Right atrium auricular region (tissue), 2 donors: ENCODE measurements at regions not wholly inside any gene's neighbourhood (a gene's known extent, or its start where the extent isn't known, plus 50 kb on each side); places are given as distances from the start of the nearest gene placed in this dataset.

Source experiments
- DNase-seq: peaks from one replicate; pipeline ENCODE4 v3.0.0-alpha.2; 2019; ENCODE audit warnings: low spot score
- H3K27ac ChIP-seq, 2 donors: fragments of 200-600 bp; sonication (generic); 1 replicate in 1 of 2; 2 replicates in 1 of 2; pipeline ENCODE4 v1.5.1; 2016 to 2019
- H3K27me3 ChIP-seq, 2 donors: fragments of 200-600 bp; sonication (generic); one replicate each; pipeline versions ENCODE4 v1.5.1 to v1.6.0; 2017 to 2019
- H3K36me3 ChIP-seq: fragments of 200-600 bp; sonication (generic); one replicate; pipeline ENCODE4 v1.5.1; 2016
- H3K4me1 ChIP-seq, 2 donors: fragments of 200-600 bp; sonication (generic); one replicate each; pipeline versions ENCODE4 v1.5.1 to v1.6.0; 2017 to 2019
- H3K4me3 ChIP-seq, 2 donors: fragments of 200-600 bp; sonication (generic); 1 replicate in 1 of 2; 2 replicates in 1 of 2; pipeline ENCODE4 v1.5.1; 2017 to 2019; ENCODE audit warnings: mild to moderate bottlenecking in 1 of 2, moderate library complexity in 1 of 2
- H3K9me3 ChIP-seq, 2 donors: fragments of 200-600 bp; sonication (generic); one replicate each; pipeline ENCODE4 v1.5.1; 2019
- CTCF ChIP-seq, 2 donors: fragments of 200-600 bp; sonication (generic); IDR thresholded peaks; one replicate each; pipeline ENCODE4 v1.5.1; 2019; ENCODE audit warnings: antibody characterized with exemption in 2 of 2

GRCh38 chr4:74661427-74662201 lies 132.7 kb downstream of the BTC start:
- no peak overlapping the region for H3K27ac ChIP-seq
- no peaks in the 10 kb centered on the region for H3K4me1 ChIP-seq
- TF ChIP-seq CTCF (IDR thresholded peaks at IDR 0.05) = no peak
- no peak for DNase-seq
- H3K27me3 ChIP-seq = no peaks in the 10 kb centered on the region
- no peak overlapping the region for H3K4me3 ChIP-seq
- no peaks in the 10 kb centered on the region for H3K36me3 ChIP-seq
- H3K9me3 ChIP-seq = no peaks in the 10 kb centered on the region

DNA sequence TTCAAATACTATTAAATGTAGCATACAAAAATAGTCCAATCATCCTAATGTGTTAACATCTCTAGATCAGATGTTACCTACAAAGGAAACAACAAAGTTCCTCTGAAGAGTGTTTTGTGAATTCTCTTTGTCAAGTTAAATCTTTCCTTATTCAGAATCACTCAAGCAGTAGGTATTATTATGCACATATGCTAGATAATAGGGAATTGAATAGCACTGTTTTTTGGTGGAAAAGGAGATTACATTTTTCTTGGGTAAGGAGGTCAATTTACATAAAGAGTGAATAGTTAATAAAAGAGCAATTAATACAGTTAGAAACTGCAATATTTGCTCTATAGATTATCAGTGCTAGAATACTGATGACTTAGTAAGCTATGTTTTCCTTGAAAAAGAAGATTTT lies 130.7 kb downstream of the BTC start:
- TF ChIP-seq CTCF (IDR thresholded peaks at IDR 0.05) = no peak
- no peak overlapping the region for H3K4me3 ChIP-seq
- DNase-seq = no peak

DNA sequence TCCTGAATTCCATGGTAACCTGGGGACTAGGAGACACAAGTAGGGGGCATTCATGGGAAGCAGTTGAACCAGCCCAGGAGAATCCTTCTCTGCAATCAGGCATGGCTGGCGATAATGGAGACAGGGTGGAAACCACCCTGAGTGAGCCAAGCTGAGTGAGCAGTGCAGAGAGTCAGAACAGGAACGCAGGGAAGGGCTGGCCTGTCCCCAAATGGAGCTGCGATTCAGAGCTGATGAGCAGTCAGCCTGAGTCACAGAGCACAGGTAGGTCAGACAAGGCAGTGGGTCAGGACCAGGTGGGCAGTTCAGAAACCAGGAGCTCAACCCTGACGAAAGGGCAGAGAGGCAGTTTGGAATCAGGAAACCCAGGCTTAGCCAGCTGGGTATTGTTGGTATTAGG lies 129.0 kb downstream of the BTC start:
- Histone ChIP-seq H3K4me1 (no peaks in the 10 kb centered on the region), H3K27me3 (no peaks in the 10 kb centered on the region), H3K4me3 (no peak overlapping the region), H3K36me3 (no peaks in the 10 kb centered on the region), H3K27ac (no peak overlapping the region), H3K9me3 (no peaks in the 10 kb centered on the region)
- TF ChIP-seq CTCF (IDR thresholded peaks at IDR 0.05) = no peak
- DNase-seq = no peak

More for the DNA sequence above, 130.7 kb downstream of the BTC start:
- Histone ChIP-seq H3K27me3 (no peaks in the 10 kb centered on the region), H3K27ac (no peak overlapping the region), H3K4me1 (no peaks in the 10 kb centered on the region), H3K36me3 (no peaks in the 10 kb centered on the region), H3K9me3 (no peaks in the 10 kb centered on the region)

DNA sequence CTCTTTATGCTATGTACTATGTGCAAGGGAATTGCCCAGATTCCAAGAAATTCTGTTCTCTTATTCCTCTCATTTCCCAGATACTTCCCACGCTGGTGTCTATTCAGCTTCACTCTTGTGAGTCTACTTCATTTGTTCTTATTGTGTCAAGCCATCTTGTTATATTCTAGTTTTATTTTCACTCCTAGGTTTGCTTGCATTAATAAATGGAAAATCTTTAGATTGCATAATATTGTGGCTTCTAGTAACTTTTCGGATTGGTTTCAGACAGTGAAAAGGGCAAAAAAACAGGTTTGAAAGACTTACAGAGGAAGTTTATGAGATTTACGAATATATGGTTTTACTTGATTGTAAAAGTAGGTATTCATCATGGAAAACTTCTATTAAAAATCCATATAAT lies 128.4 kb downstream of the BTC start:
- Histone ChIP-seq H3K27me3 (no peaks in the 10 kb centered on the region), H3K9me3 (no peaks in the 10 kb centered on the region), H3K36me3 (no peaks in the 10 kb centered on the region), H3K4me1 (no peaks in the 10 kb centered on the region), H3K4me3 (no peak overlapping the region), H3K27ac (no peak overlapping the region)
- TF ChIP-seq CTCF (IDR thresholded peaks at IDR 0.05) = no peak
- DNase-seq = no peak

- no peaks in the 10 kb centered on the region for H3K9me3 ChIP-seq
- peaks cover 0 to 5% of the 10 kb centered on the region in 2 donors for H3K4me1 ChIP-seq
- H3K36me3 ChIP-seq = no peaks in the 10 kb centered on the region
- no peak for TF ChIP-seq CTCF (IDR thresholded peaks at IDR 0.05)
- no peak for DNase-seq
- no peak overlapping the region for H3K4me3 ChIP-seq
- no peak overlapping the region for H3K27ac ChIP-seq
- H3K27me3 ChIP-seq = no peaks in the 10 kb centered on the region
These were observed 126.9 kb downstream of the BTC start for GRCh38 chr4:74667438-74667837.

DNA sequence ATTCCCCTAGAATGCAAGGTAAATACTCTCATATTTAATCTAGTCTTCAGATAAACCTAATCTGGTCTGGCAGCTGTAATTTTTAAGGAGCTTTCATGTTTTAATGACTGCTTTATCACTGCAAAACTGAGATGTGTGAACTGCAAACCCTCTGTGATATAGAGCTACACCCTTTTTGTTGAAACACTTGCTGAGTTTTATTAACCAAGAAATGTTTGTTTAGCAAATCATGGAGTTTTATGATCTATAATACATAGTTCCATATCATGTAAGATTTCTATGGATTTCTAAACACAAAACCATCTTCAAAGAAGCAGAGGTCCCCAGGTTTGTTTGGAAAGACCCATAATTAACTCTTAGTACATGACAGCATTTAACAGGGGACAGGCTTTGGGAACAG lies 126.4 kb downstream of the BTC start:
- H3K36me3 ChIP-seq = no peaks in the 10 kb centered on the region
- H3K27ac ChIP-seq = no peak overlapping the region
- no peak for TF ChIP-seq CTCF (IDR thresholded peaks at IDR 0.05)
- H3K4me3 ChIP-seq = no peak overlapping the region
- no peaks in the 10 kb centered on the region for H3K27me3 ChIP-seq
- peaks cover 0 to 5% of the 10 kb centered on the region in 2 donors for H3K4me1 ChIP-seq
- DNase-seq = no peak
- no peaks in the 10 kb centered on the region for H3K9me3 ChIP-seq
